ENCODE measurements at regions not wholly inside any gene's neighbourhood (a gene's known extent, or its start where the extent isn't known, plus 50 kb on each side); places are given as distances from the start of the nearest gene placed in this dataset.

- Mint-ChIP-seq H3K27ac (no peak overlapping the region), H3K27me3 (no peaks in the 10 kb centered on the region), H3K36me3 (no peaks in the 10 kb centered on the region), H3K9me3 (peaks cover 5% of the 10 kb centered on the region), H3K4me3 (no peak overlapping the region), H3K4me1 (no peaks in the 10 kb centered on the region)
- ATAC-seq (ENCODE audit: low read depth) = no peak
- DNase-seq (ENCODE audit: low spot score in 2 of 2) = no peak
Observed at GRCh38 chr13:57935965-57936364, 304.4 kb downstream of the PCDH17 start.

DNA sequence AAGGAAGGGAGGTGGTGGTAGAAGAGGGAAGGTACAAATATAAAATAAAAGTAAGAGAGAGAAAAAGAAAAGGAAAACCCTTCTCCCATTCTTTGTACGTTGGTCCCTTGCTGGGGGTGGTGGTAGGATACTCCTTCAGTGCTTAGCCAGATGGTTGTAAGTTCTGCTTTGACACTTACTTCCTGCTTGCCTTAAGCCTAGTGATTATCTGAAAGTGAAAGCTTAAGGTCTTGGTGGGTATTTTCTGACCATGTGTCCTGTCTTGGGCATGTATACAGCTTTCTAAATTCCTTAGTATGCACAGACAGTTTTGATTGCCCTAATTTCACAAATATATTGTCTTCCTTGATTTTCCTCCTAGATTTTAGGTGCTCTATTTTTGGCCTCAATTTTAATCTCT is 314.8 kb downstream of the PCDH17 start:
- peaks cover 9% of the 10 kb centered on the region for H3K9me3 Mint-ChIP-seq
- ATAC-seq (ENCODE audit: low read depth) = no peak
- no peaks in the 10 kb centered on the region for H3K36me3 Mint-ChIP-seq
- DNase-seq (ENCODE audit: low spot score in 2 of 2) = no peak
- H3K4me3 Mint-ChIP-seq = no peak overlapping the region
- no peaks in the 10 kb centered on the region for H3K4me1 Mint-ChIP-seq
- H3K27me3 Mint-ChIP-seq = no peaks in the 10 kb centered on the region
- H3K27ac Mint-ChIP-seq = no peak overlapping the region

DNA sequence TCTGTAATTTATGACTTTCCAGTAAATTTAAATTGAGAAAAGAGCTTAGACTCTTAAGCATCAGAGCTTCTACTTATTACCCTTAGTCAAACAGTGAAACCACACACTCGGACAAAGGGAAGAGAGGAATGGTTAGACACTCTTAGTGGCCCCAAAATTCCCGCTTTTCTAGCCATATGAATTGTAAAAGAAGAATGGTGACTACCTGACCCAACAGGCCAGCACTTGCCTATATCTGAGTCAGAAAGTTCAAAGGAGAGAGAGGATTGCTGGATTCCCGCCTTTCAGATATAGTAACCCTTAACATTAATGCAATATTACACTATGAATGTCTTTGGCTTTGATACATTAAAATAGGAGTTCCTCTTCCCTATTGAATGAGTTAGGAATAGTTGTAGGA is 317.3 kb downstream of the PCDH17 start:
- Mint-ChIP-seq H3K36me3 (no peaks in the 10 kb centered on the region), H3K9me3 (peaks cover 14% of the 10 kb centered on the region), H3K4me1 (no peaks in the 10 kb centered on the region), H3K4me3 (no peak overlapping the region), H3K27ac (no peak overlapping the region), H3K27me3 (no peaks in the 10 kb centered on the region)
- DNase-seq (ENCODE audit: low spot score in 2 of 2) = no peak
- no peak for ATAC-seq (ENCODE audit: low read depth)

DNA sequence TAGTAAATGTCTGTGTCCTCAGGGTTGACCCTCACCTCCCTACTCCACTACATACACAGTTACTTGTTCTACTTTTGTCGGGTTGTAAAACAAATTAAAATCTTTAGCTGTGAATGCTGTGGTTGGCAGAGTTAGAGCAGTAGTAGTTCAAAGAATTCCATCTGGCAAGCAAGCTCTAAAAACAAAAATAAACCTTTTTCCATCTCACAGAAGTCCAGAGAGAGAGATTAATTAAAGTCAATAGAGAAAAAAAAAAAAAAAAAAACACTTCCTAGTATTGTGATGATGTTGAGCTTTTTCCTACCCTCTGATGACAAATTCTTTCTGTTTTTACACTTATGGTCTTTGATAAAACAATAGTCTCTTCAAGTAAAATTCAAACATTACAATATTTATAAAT is 338.4 kb downstream of the PCDH17 start:
- Mint-ChIP-seq H3K4me3 (no peak overlapping the region), H3K36me3 (no peaks in the 10 kb centered on the region), H3K27me3 (no peaks in the 10 kb centered on the region), H3K9me3 (peaks cover 13% of the 10 kb centered on the region), H3K27ac (no peak overlapping the region), H3K4me1 (no peaks in the 10 kb centered on the region)
- DNase-seq (ENCODE audit: low spot score in 2 of 2) = no peak
- no peak for ATAC-seq (ENCODE audit: low read depth)

DNA sequence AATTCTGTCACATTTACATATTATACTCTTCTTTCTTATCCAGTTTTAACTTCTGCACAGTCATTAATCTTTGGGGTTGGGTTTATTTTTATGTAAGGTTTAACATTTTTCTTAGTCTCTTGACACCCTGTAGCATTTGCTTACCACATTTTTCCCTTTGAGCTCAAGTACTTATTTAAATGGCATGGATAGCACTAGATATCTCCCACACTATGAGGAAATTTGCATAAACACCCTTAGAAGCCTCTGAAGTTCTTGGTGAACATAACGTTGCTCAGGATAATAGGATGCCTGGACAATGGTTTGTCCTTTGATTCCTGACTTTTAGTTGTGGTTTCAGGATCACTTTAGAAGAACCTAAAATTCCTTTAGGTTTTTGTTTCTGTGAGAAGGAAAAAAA is 338.9 kb downstream of the PCDH17 start:
- H3K27ac Mint-ChIP-seq = no peak overlapping the region
- peaks cover 13% of the 10 kb centered on the region for H3K9me3 Mint-ChIP-seq
- ATAC-seq (ENCODE audit: low read depth) (no peak), DNase-seq (ENCODE audit: low spot score in 2 of 2) (no peak)
- H3K36me3 Mint-ChIP-seq = no peaks in the 10 kb centered on the region
- no peaks in the 10 kb centered on the region for H3K4me1 Mint-ChIP-seq
- H3K4me3 Mint-ChIP-seq = no peak overlapping the region
- no peaks in the 10 kb centered on the region for H3K27me3 Mint-ChIP-seq

DNA sequence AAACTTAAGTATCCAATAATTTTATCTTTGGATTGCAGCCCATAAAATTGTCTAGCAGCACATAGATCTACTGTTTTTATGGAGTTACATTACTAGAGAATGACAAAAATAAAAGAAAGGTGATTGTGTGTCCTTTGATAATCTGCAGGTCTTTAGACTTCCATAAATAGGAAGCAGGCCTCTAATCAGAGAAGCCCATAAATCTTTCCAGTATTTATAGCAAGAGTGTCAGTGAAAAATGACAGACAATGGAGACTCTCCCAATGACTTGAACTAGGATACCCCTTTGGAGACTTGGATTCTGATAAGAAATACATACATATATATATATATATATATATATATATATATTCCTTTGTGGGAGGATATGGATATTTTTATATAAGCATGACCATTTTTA is 351.2 kb downstream of the PCDH17 start:
- ATAC-seq (ENCODE audit: low read depth) (no peak), DNase-seq (ENCODE audit: low spot score in 2 of 2) (no peak)
- peaks cover 2% of the 10 kb centered on the region for H3K9me3 Mint-ChIP-seq
- no peak overlapping the region for H3K4me3 Mint-ChIP-seq
- no peaks in the 10 kb centered on the region for H3K27me3 Mint-ChIP-seq
- no peak overlapping the region for H3K27ac Mint-ChIP-seq
- H3K36me3 Mint-ChIP-seq = no peaks in the 10 kb centered on the region
- H3K4me1 Mint-ChIP-seq = no peaks in the 10 kb centered on the region

DNA sequence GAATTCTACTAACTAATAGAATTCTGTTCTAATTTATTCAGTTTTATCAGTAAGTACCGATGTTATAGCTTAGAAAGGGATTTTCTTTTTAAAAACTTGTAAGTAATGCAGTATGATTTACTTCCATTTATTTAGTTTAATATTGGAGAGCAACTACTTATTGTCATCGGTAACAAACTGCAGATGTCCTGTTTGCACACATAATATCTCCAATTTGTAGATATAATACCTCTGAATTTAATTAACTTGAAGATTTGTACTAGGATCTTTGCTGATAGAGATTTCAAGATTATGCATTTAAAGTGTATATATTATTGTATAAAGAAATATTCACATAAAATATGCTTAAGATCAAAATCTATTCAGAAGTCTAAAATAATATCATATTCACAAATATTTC is 356.7 kb downstream of the PCDH17 start:
- DNase-seq (ENCODE audit: low spot score in 2 of 2) = no peak
- Mint-ChIP-seq H3K4me1 (no peaks in the 10 kb centered on the region), H3K36me3 (no peaks in the 10 kb centered on the region), H3K9me3 (peaks cover 2% of the 10 kb centered on the region), H3K27ac (no peak overlapping the region), H3K27me3 (no peaks in the 10 kb centered on the region), H3K4me3 (no peak overlapping the region)
- ATAC-seq (ENCODE audit: low read depth) = no peak

GRCh38 chr13:57991041-57991440 is 359.5 kb downstream of the PCDH17 start:
- ATAC-seq (ENCODE audit: low read depth) (no peak), DNase-seq (ENCODE audit: low spot score in 2 of 2) (no peak)
- H3K27ac Mint-ChIP-seq = no peak overlapping the region
- no peaks in the 10 kb centered on the region for H3K27me3 Mint-ChIP-seq
- H3K9me3 Mint-ChIP-seq = peaks cover 2% of the 10 kb centered on the region
- no peaks in the 10 kb centered on the region for H3K4me1 Mint-ChIP-seq
- no peak overlapping the region for H3K4me3 Mint-ChIP-seq
- H3K36me3 Mint-ChIP-seq = no peaks in the 10 kb centered on the region

DNA sequence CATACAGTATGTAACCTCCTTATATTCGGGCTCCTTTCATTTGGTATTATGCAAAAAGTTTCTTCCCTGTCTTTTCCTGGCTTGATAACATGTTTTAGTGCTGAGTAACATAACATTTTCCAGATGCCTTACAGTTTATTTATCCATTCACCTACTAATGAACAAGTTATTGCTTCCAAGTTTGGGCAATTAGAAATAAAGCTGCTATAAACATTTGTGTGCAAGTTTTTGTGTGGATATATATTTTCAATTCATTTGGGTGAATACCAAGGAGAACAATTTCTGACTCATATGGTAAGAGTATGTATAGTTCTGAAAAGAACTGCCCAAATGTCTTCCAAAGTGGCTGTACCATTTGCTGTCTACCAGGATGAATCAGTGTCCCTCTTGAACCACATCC is 360.9 kb downstream of the PCDH17 start:
- Mint-ChIP-seq H3K27me3 (no peaks in the 10 kb centered on the region), H3K4me3 (no peak overlapping the region), H3K36me3 (no peaks in the 10 kb centered on the region), H3K4me1 (no peaks in the 10 kb centered on the region), H3K27ac (no peak overlapping the region), H3K9me3 (no peaks in the 10 kb centered on the region)
- ATAC-seq (ENCODE audit: low read depth) (no peak), DNase-seq (ENCODE audit: low spot score in 2 of 2) (no peak)

DNA sequence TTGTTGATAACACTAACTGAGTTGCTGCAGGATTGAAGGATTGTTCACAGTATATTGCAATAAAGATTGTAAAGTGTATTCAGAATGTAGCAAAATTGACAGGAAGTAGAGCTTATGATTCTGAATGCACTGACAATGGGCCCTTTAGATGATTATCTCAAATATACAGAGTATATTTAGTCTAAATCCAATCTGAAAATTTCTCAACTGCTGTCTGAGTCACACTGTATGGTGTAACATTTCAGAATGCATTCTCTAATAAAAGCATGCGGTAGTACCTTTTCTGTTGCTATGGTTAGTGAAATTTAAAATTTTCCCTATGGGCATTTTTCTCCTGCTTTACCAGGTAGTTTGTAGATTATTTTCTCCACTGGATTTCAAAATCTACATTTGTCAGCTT is 365.2 kb downstream of the PCDH17 start:
- no peaks in the 10 kb centered on the region for H3K27me3 Mint-ChIP-seq
- ATAC-seq (ENCODE audit: low read depth) = no peak
- DNase-seq (ENCODE audit: low spot score in 2 of 2) = no peak
- no peak overlapping the region for H3K4me3 Mint-ChIP-seq
- no peaks in the 10 kb centered on the region for H3K4me1 Mint-ChIP-seq
- no peak overlapping the region for H3K27ac Mint-ChIP-seq
- peaks cover 5% of the 10 kb centered on the region for H3K9me3 Mint-ChIP-seq
- H3K36me3 Mint-ChIP-seq = no peaks in the 10 kb centered on the region

DNA sequence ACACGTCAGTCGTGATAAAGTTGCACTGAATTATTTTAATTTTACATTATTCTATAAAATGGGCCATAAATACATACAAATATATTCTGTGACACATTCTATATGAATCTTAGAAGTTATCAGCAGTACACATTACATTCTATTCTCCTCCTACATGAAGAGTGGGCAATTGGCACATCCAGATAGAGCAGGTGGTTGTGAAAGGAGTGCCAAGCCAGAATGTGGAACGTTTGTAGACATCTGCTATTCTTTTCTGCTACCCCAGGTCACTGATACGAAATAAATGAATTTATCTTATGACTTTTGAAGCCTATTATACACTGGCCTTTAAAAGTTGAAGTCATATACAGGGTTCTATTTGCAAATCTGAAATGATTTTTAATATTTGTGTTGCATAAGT is 373.2 kb downstream of the PCDH17 start:
- Mint-ChIP-seq H3K4me3 (no peak overlapping the region), H3K36me3 (no peaks in the 10 kb centered on the region)

DNA sequence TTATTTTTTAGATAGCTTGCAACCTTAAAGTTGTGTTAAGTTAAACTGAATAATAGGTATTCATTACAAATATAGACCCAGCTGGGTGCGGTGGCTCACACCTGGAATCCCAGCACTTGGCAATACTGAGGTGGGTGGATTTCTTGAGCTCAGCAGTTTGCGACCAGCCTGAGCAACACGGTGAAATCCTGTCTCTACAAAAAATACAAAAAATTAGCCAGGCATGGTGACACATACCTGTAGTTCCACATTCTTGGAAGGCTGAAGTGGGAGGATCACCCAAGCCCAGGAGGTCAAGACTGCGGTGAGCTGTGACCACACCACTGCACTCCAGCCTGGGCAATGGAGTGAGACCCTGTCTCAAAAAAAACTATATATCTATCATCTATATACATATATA is 386.5 kb downstream of the PCDH17 start:
- H3K4me3 Mint-ChIP-seq = no peak overlapping the region
- H3K27me3 Mint-ChIP-seq = no peaks in the 10 kb centered on the region
- H3K27ac Mint-ChIP-seq = no peak overlapping the region
- ATAC-seq (ENCODE audit: low read depth) (no peak), DNase-seq (ENCODE audit: low spot score in 2 of 2) (no peak)
- H3K4me1 Mint-ChIP-seq = no peaks in the 10 kb centered on the region
- H3K36me3 Mint-ChIP-seq = no peaks in the 10 kb centered on the region
- peaks cover 7% of the 10 kb centered on the region for H3K9me3 Mint-ChIP-seq

More for the DNA sequence above, 373.2 kb downstream of the PCDH17 start:
- no peaks in the 10 kb centered on the region for H3K27me3 Mint-ChIP-seq
- H3K27ac Mint-ChIP-seq = no peak overlapping the region
- peaks cover 4% of the 10 kb centered on the region for H3K9me3 Mint-ChIP-seq
- no peak for ATAC-seq (ENCODE audit: low read depth)
- H3K4me1 Mint-ChIP-seq = no peaks in the 10 kb centered on the region
- DNase-seq (ENCODE audit: low spot score in 2 of 2) = no peak

GRCh38 chr13:58018865-58019264 is 387.3 kb downstream of the PCDH17 start:
- ATAC-seq (ENCODE audit: low read depth) = no peak
- no peak overlapping the region for H3K27ac Mint-ChIP-seq

GRCh38 chr13:58024103-58024502 is 392.6 kb downstream of the PCDH17 start:
- Mint-ChIP-seq H3K9me3 (peaks cover 11% of the 10 kb centered on the region), H3K36me3 (no peaks in the 10 kb centered on the region), H3K4me3 (no peak overlapping the region), H3K27me3 (no peaks in the 10 kb centered on the region), H3K4me1 (no peaks in the 10 kb centered on the region), H3K27ac (no peak overlapping the region)
- no peak for ATAC-seq (ENCODE audit: low read depth)
- no peak for DNase-seq (ENCODE audit: low spot score in 2 of 2)

More at GRCh38 chr13:58018865-58019264, 387.3 kb downstream of the PCDH17 start:
- Mint-ChIP-seq H3K4me1 (no peaks in the 10 kb centered on the region), H3K4me3 (no peak overlapping the region), H3K27me3 (no peaks in the 10 kb centered on the region), H3K36me3 (no peaks in the 10 kb centered on the region), H3K9me3 (peaks cover 7% of the 10 kb centered on the region)
- DNase-seq (ENCODE audit: low spot score in 2 of 2) = no peak

DNA sequence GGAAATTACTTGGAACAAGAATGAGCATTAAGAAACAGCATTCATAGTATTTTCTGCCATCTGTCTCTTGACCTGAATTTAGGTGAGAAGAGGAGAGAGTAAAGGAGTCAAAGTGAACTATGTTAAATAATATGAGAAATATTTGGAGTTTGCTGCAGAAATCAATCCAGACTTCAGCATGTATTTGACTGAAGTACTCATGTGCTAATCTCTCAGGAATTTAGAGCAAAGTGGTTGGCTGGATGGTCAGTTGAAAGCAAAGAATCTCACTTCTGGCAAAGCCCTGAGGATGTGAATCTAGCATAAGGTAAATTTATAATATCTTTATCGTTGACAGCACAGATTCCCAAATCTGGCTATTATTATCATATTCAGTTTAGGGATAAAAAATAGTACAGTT is 394.3 kb downstream of the PCDH17 start:
- Mint-ChIP-seq H3K36me3 (no peaks in the 10 kb centered on the region), H3K9me3 (peaks cover 11% of the 10 kb centered on the region), H3K27me3 (no peaks in the 10 kb centered on the region), H3K4me3 (no peak overlapping the region), H3K4me1 (no peaks in the 10 kb centered on the region), H3K27ac (no peak overlapping the region)
- no peak for ATAC-seq (ENCODE audit: low read depth)
- no peak for DNase-seq (ENCODE audit: low spot score in 2 of 2)

All from memory B cell (primary cell).